GM18867 (cell line): ENCODE measurements at regions not wholly inside any gene's neighbourhood (a gene's known extent, or its start where the extent isn't known, plus 50 kb on each side); places are given as distances from the start of the nearest gene placed in this dataset.

Experiments used
- ATAC-seq: cut with Tn5 transposase; IDR thresholded peaks from one replicate; pipeline ENCODE4 v1.9.1; 2021; ENCODE audit warnings: mild to moderate bottlenecking, moderate library complexity; ENCODE audit not compliant: unreplicated experiment

GRCh38 chr1:58430421-58431275 is 115.9 kb downstream of the OMA1 start:
- no peak for ATAC-seq

- ATAC-seq = no peak
These were observed 119.6 kb downstream of the OMA1 start for GRCh38 chr1:58426918-58427317.

GRCh38 chr1:58422436-58422835 is 124.1 kb downstream of the OMA1 start:
- no peak for ATAC-seq

GRCh38 chr1:58418283-58419228 is 128.0 kb downstream of the OMA1 start:
- no peak for ATAC-seq

GRCh38 chr1:58412071-58412580 is 134.4 kb downstream of the OMA1 start:
- no peak for ATAC-seq

- ATAC-seq = no peak
These were observed 136.6 kb downstream of the OMA1 start for GRCh38 chr1:58409890-58410289.

- no peak for ATAC-seq
These were observed 137.2 kb downstream of the OMA1 start for GRCh38 chr1:58409336-58409735.

GRCh38 chr1:58406301-58407071 is 140.0 kb downstream of the OMA1 start:
- ATAC-seq = no peak

GRCh38 chr1:58405660-58406059 is 140.9 kb downstream of the OMA1 start:
- ATAC-seq = no peak

- ATAC-seq = no peak
These were observed 142.6 kb downstream of the OMA1 start for GRCh38 chr1:58403894-58404293.

GRCh38 chr1:58402444-58402843 is 144.1 kb downstream of the OMA1 start:
- ATAC-seq = no peak

- no peak for ATAC-seq
These were observed 144.5 kb downstream of the OMA1 start for GRCh38 chr1:58401991-58402390.

- ATAC-seq = no peak
These were observed 147.3 kb downstream of the OMA1 start for GRCh38 chr1:58399176-58399575.

GRCh38 chr1:58398714-58399113 is 147.8 kb downstream of the OMA1 start:
- no peak for ATAC-seq

- no peak for ATAC-seq
These were observed 149.2 kb downstream of the OMA1 start for GRCh38 chr1:58397187-58397820.

- no peak for ATAC-seq
These were observed 150.4 kb downstream of the OMA1 start for GRCh38 chr1:58396150-58396549.

- no peak for ATAC-seq
These were observed 151.2 kb downstream of the OMA1 start for GRCh38 chr1:58395355-58395754.

GRCh38 chr1:58392083-58392482 is 154.4 kb downstream of the OMA1 start:
- ATAC-seq = peak; percentile 92

- ATAC-seq = no peak
These were observed 155.0 kb downstream of the OMA1 start for GRCh38 chr1:58391514-58391913.

GRCh38 chr1:58391056-58391455 is 155.5 kb downstream of the OMA1 start:
- no peak for ATAC-seq
